ENCODE measurements at regions not wholly inside any gene's neighbourhood (a gene's known extent, or its start where the extent isn't known, plus 50 kb on each side); places are given as distances from the start of the nearest gene placed in this dataset.

GRCh38 chr14:104460791-104461651 is 118.5 kb upstream of the C14orf180 start (continued):
- TF ChIP-seq, protein P1, sequence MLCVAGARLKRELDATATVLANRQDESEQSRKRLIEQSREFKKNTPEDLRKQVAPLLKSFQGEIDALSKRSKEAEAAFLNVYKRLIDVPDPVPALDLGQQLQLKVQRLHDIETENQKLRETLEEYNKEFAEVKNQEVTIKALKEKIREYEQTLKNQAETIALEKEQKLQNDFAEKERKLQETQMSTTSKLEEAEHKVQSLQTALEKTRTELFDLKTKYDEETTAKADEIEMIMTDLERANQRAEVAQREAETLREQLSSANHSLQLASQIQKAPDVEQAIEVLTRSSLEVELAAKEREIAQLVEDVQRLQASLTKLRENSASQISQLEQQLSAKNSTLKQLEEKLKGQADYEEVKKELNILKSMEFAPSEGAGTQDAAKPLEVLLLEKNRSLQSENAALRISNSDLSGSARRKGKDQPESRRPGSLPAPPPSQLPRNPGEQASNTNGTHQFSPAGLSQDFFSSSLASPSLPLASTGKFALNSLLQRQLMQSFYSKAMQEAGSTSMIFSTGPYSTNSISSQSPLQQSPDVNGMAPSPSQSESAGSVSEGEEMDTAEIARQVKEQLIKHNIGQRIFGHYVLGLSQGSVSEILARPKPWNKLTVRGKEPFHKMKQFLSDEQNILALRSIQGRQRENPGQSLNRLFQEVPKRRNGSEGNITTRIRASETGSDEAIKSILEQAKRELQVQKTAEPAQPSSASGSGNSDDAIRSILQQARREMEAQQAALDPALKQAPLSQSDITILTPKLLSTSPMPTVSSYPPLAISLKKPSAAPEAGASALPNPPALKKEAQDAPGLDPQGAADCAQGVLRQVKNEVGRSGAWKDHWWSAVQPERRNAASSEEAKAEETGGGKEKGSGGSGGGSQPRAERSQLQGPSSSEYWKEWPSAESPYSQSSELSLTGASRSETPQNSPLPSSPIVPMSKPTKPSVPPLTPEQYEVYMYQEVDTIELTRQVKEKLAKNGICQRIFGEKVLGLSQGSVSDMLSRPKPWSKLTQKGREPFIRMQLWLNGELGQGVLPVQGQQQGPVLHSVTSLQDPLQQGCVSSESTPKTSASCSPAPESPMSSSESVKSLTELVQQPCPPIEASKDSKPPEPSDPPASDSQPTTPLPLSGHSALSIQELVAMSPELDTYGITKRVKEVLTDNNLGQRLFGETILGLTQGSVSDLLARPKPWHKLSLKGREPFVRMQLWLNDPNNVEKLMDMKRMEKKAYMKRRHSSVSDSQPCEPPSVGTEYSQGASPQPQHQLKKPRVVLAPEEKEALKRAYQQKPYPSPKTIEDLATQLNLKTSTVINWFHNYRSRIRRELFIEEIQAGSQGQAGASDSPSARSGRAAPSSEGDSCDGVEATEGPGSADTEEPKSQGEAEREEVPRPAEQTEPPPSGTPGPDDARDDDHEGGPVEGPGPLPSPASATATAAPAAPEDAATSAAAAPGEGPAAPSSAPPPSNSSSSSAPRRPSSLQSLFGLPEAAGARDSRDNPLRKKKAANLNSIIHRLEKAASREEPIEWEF (CRISPR knock-in tag; IDR thresholded peaks at IDR 0.05) = no peak
- no peak for TF ChIP-seq CBX1 (IDR thresholded peaks at IDR 0.05; ENCODE audit: low read depth)
- no peak for TF ChIP-seq ZZZ3 (IDR thresholded peaks at IDR 0.05)
- TF ChIP-seq ADNP (tag; IDR thresholded peaks at IDR 0.05) = no peak
- TF ChIP-seq, protein P2, sequence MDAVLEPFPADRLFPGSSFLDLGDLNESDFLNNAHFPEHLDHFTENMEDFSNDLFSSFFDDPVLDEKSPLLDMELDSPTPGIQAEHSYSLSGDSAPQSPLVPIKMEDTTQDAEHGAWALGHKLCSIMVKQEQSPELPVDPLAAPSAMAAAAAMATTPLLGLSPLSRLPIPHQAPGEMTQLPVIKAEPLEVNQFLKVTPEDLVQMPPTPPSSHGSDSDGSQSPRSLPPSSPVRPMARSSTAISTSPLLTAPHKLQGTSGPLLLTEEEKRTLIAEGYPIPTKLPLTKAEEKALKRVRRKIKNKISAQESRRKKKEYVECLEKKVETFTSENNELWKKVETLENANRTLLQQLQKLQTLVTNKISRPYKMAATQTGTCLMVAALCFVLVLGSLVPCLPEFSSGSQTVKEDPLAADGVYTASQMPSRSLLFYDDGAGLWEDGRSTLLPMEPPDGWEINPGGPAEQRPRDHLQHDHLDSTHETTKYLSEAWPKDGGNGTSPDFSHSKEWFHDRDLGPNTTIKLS (IDR thresholded peaks at IDR 0.05; ENCODE audit: borderline replicate concordance, low read depth) = no peak
- no peak for TF ChIP-seq ZNF274 (IDR thresholded peaks at IDR 0.05; ENCODE audit: borderline replicate concordance, low read depth, low read length)
- TF ChIP-seq ZC3H8 (IDR thresholded peaks at IDR 0.05) = no peak

Data from K562 (cell line).